ENCODE measurements at regions not wholly inside any gene's neighbourhood (a gene's known extent, or its start where the extent isn't known, plus 50 kb on each side); places are given as distances from the start of the nearest gene placed in this dataset.

- Mint-ChIP-seq H3K9me3 (peaks cover 5% of the 10 kb centered on the region), H3K4me3 (no peak overlapping the region), H3K4me1 (no peaks in the 10 kb centered on the region), H3K27ac (no peak overlapping the region), H3K27me3 (no peaks in the 10 kb centered on the region), H3K36me3 (ENCODE audit: low read depth) (no peaks in the 10 kb centered on the region)
- CTCF ChIA-PET = no interaction called here
- TF ChIP-seq CTCF (IDR thresholded peaks at IDR 0.05) = no peak
- DNase-seq = no peak
- no peak for ATAC-seq (ENCODE audit: low read depth)
- intact Hi-C loops (cut with micrococcal nuclease) = no loop called here
- POLR2A ChIA-PET = no interaction called here
These were observed 451.2 kb downstream of the PCDH7 start for GRCh38 chr4:31171362-31171761.

GRCh38 chr4:31175242-31175910, 455.2 kb downstream of the PCDH7 start:
- H3K4me3 Mint-ChIP-seq = no peak overlapping the region
- no peaks in the 10 kb centered on the region for H3K27me3 Mint-ChIP-seq
- no peaks in the 10 kb centered on the region for H3K9me3 Mint-ChIP-seq
- H3K4me1 Mint-ChIP-seq = no peaks in the 10 kb centered on the region
- ATAC-seq (ENCODE audit: low read depth) (no peak), DNase-seq (no peak)
- CTCF ChIA-PET = no interaction called here
- H3K27ac Mint-ChIP-seq = no peak overlapping the region
- POLR2A ChIA-PET = no interaction called here
- intact Hi-C loops (cut with micrococcal nuclease) = no loop called here
- no peaks in the 10 kb centered on the region for H3K36me3 Mint-ChIP-seq (ENCODE audit: low read depth)
- TF ChIP-seq CTCF (IDR thresholded peaks at IDR 0.05) = no peak

- no peak overlapping the region for H3K27ac Mint-ChIP-seq
These were observed 463.1 kb downstream of the PCDH7 start for GRCh38 chr4:31183256-31183655.

GRCh38 chr4:31185014-31185585, 464.9 kb downstream of the PCDH7 start:
- ChIA-PET POLR2A (no interaction called here), CTCF (no interaction called here)
- DNase-seq = no peak
- Mint-ChIP-seq H3K36me3 (ENCODE audit: low read depth) (no peaks in the 10 kb centered on the region), H3K27me3 (no peaks in the 10 kb centered on the region), H3K4me3 (no peak overlapping the region), H3K9me3 (peaks cover 11% of the 10 kb centered on the region), H3K27ac (no peak overlapping the region), H3K4me1 (no peaks in the 10 kb centered on the region)
- intact Hi-C loops (cut with micrococcal nuclease) = no loop called here
- no peak for TF ChIP-seq CTCF (IDR thresholded peaks at IDR 0.05)
- no peak for ATAC-seq (ENCODE audit: low read depth)

More at GRCh38 chr4:31183256-31183655, 463.1 kb downstream of the PCDH7 start:
- POLR2A ChIA-PET = no interaction called here
- CTCF ChIA-PET = no interaction called here
- ATAC-seq (ENCODE audit: low read depth) (no peak), DNase-seq (no peak)
- Mint-ChIP-seq H3K4me3 (no peak overlapping the region), H3K27me3 (no peaks in the 10 kb centered on the region), H3K36me3 (ENCODE audit: low read depth) (no peaks in the 10 kb centered on the region), H3K9me3 (peaks cover 8% of the 10 kb centered on the region), H3K4me1 (no peaks in the 10 kb centered on the region)
- intact Hi-C loops (cut with micrococcal nuclease) = no loop called here
- TF ChIP-seq CTCF (IDR thresholded peaks at IDR 0.05) = no peak

GRCh38 chr4:31187979-31188378, 467.8 kb downstream of the PCDH7 start:
- Mint-ChIP-seq H3K27ac (no peak overlapping the region), H3K27me3 (no peaks in the 10 kb centered on the region), H3K9me3 (peaks cover 12% of the 10 kb centered on the region), H3K4me3 (no peak overlapping the region), H3K36me3 (ENCODE audit: low read depth) (no peaks in the 10 kb centered on the region), H3K4me1 (no peaks in the 10 kb centered on the region)
- intact Hi-C loops (cut with micrococcal nuclease) = no loop called here
- ChIA-PET POLR2A (no interaction called here), CTCF (no interaction called here)
- no peak for DNase-seq
- ATAC-seq (ENCODE audit: low read depth) = no peak
- no peak for TF ChIP-seq CTCF (IDR thresholded peaks at IDR 0.05)

All from activated B cell treated with CpG ODN at 0.5 μM for 24 hours (primary cell).